K562 (cell line): ENCODE measurements at regions not wholly inside any gene's neighbourhood (a gene's known extent, or its start where the extent isn't known, plus 50 kb on each side); places are given as distances from the start of the nearest gene placed in this dataset.

Experiments
- ARNT ChIP-seq, 2 experiments: fragments of 450-650 bp; IDR thresholded peaks; 2 replicates each; pipeline ENCODE4 v1.6.1; 2016; ENCODE audit warnings: mild to moderate bottlenecking in 1 of 2
- DDX20 ChIP-seq: fragments of 450-650 bp; IDR thresholded peaks from 2 replicates; pipeline ENCODE4 v1.6.1; 2016; ENCODE audit warnings: missing genetic modification characterization, low read depth, mild to moderate bottlenecking, missing compliant biosample characterization, moderate library complexity
- ELK3 ChIP-seq: fragments of 450-650 bp; formaldehyde crosslinking; IDR thresholded peaks from 2 replicates; pipeline ENCODE4 v1.4.0; 2020; ENCODE audit warnings: mild to moderate bottlenecking
- GTF3C2 ChIP-seq: IDR thresholded peaks from 3 replicates; pipeline ENCODE4 v1.6.1; 2011; ENCODE audit warnings: borderline replicate concordance, mild to moderate bottlenecking, moderate library complexity; ENCODE audit not compliant: insufficient read length; ENCODE audit errors: extremely low read depth
- NUFIP1 ChIP-seq: fragments of 450-650 bp; IDR thresholded peaks from 2 replicates; pipeline ENCODE4 v1.6.1; 2018; ENCODE audit not compliant: partially characterized antibody
- PHB2 ChIP-seq: fragments of 450-650 bp; IDR thresholded peaks from 2 replicates; pipeline ENCODE4 v1.6.1; 2017; ENCODE audit warnings: low read depth
- RAD21 ChIP-seq, 2 experiments: fragments of 250-450 bp in 1 of 2; fragments of 450-650 bp in 1 of 2; sonication (Bioruptor Pico) in 1 of 2; formaldehyde crosslinking in 1 of 2; IDR thresholded peaks in 1 of 2; conservative IDR thresholded peaks in 1 of 2; 2 replicates each; pipeline versions ENCODE4 v1.4.0 to v1.8.0; 2020 to 2022; ENCODE audit warnings: mild to moderate bottlenecking in 2 of 2, moderate library complexity in 1 of 2
- RHOXF2B ChIP-seq: fragments of 250-450 bp; sonication (Bioruptor Pico); conservative IDR thresholded peaks from 2 replicates; pipeline ENCODE4 v1.5.1; 2021
- SMAD3 ChIP-seq: fragments of 450-650 bp; formaldehyde crosslinking; conservative IDR thresholded peaks from 2 replicates; pipeline ENCODE4 v1.4.0; 2020; ENCODE audit warnings: mild to moderate bottlenecking
- ZNF3 ChIP-seq: fragments of 250-450 bp; sonication (Bioruptor Pico); IDR thresholded peaks from 2 replicates; pipeline ENCODE4 v1.5.0; 2021; ENCODE audit warnings: mild to moderate bottlenecking, moderate library complexity
- TF ChIP-seq, protein P1 (sequence below), 3 experiments: IDR thresholded peaks in 2 of 3; conservative IDR thresholded peaks in 1 of 3; 2 replicates each; pipeline ENCODE4 v1.5.1; 2011 to 2012; ENCODE audit warnings: low read length in 3 of 3, mild to moderate bottlenecking in 3 of 3, control low read depth in 2 of 3, improper control_type of control experiment in 1 of 3, inconsistent platforms in 1 of 3, low read depth in 1 of 3, mixed read lengths in 1 of 3, moderate library complexity in 1 of 3; ENCODE audit not compliant: insufficient read depth in 2 of 3
- TF ChIP-seq, protein P2 (sequence below), 3 experiments: fragments of 200-800 bp in 1 of 3; fragments of 250-450 bp in 1 of 3; fragments of 450-650 bp in 1 of 3; sonication (Bioruptor Pico) in 1 of 3; sonication (Bioruptor generic) in 1 of 3; formaldehyde crosslinking in 1 of 3; IDR thresholded peaks; 2 replicates each; pipeline versions ENCODE4 v1.6.1 to v1.8.0; 2016 to 2022; ENCODE audit warnings: mild to moderate bottlenecking in 2 of 3, missing genetic modification characterization in 2 of 3, missing compliant biosample characterization in 1 of 3, moderate library complexity in 1 of 3
- TF ChIP-seq, protein P3 (sequence below): fragments of 250-450 bp; sonication (Bioruptor Pico); IDR thresholded peaks from 2 replicates; pipeline ENCODE4 v1.8.0; 2022; ENCODE audit warnings: moderate library complexity, mild to moderate bottlenecking, inconsistent platforms

DNA sequence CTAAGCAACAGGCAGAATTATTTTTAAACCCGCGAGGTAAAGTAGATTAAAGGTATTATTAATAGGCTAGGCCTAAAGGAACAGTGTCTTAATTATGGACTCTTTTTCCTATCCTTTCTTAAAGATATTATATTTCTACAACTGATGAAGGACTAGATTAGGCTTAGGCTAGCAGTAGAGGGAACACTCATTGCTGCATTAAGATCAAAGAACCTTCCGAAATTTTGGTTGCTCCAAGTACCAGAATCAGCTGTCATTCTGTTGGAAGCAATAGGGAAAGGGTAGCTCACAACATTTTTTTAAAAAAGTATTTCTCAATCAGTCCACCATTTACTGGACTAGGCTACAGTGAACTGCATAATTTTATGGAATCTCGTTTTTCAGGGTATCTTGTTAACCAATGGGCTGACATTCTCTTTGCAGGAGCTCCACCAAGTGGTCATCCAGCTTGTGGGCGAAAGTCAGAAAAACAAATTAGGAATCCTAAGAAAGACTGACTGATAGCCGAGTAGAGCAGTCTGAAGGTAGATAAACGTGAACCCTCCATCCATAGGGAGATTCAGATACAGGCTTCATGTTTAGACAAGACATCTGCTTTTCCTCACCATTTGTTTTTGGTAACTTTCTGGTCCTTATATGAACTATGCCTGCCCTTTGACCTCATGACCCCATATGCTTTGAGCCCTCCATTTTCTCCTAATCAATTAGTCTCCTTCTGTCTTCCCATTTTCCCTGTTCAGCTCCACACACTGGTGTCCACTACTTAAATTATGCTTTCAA lies 103.6 kb upstream of the CHD1 start (continued):
- TF ChIP-seq ELK3 (CRISPR knock-in tag) (no peak), RAD21 (CRISPR knock-in tag; conservative IDR thresholded peaks at IDR 0.05 in 1 of 2, IDR thresholded peaks at IDR 0.05 in 1 of 2) (peak; percentile 97), SMAD3 (no peak), ZNF3 (CRISPR knock-in tag) (no peak), ARNT (IDR thresholded peaks at IDR 0.05) (0 out of 4 replicates have a peak, but pooled peaks of 1 of the 2 experiments have one; percentile 42), DDX20 (tag) (no peak), GTF3C2 (no peak), PHB2 (no peak), RHOXF2B (CRISPR knock-in tag) (no peak), NUFIP1 (no peak)
- TF ChIP-seq, protein P1, sequence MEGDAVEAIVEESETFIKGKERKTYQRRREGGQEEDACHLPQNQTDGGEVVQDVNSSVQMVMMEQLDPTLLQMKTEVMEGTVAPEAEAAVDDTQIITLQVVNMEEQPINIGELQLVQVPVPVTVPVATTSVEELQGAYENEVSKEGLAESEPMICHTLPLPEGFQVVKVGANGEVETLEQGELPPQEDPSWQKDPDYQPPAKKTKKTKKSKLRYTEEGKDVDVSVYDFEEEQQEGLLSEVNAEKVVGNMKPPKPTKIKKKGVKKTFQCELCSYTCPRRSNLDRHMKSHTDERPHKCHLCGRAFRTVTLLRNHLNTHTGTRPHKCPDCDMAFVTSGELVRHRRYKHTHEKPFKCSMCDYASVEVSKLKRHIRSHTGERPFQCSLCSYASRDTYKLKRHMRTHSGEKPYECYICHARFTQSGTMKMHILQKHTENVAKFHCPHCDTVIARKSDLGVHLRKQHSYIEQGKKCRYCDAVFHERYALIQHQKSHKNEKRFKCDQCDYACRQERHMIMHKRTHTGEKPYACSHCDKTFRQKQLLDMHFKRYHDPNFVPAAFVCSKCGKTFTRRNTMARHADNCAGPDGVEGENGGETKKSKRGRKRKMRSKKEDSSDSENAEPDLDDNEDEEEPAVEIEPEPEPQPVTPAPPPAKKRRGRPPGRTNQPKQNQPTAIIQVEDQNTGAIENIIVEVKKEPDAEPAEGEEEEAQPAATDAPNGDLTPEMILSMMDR (IDR thresholded peaks at IDR 0.05 in 2 of 3, conservative IDR thresholded peaks at IDR 0.05 in 1 of 3; ENCODE audit: insufficient read depth in 2 of 3, low read depth in 1 of 3, low read length in 3 of 3) = peak; percentile 78 to 89 (median 84)
- TF ChIP-seq, protein P2, sequence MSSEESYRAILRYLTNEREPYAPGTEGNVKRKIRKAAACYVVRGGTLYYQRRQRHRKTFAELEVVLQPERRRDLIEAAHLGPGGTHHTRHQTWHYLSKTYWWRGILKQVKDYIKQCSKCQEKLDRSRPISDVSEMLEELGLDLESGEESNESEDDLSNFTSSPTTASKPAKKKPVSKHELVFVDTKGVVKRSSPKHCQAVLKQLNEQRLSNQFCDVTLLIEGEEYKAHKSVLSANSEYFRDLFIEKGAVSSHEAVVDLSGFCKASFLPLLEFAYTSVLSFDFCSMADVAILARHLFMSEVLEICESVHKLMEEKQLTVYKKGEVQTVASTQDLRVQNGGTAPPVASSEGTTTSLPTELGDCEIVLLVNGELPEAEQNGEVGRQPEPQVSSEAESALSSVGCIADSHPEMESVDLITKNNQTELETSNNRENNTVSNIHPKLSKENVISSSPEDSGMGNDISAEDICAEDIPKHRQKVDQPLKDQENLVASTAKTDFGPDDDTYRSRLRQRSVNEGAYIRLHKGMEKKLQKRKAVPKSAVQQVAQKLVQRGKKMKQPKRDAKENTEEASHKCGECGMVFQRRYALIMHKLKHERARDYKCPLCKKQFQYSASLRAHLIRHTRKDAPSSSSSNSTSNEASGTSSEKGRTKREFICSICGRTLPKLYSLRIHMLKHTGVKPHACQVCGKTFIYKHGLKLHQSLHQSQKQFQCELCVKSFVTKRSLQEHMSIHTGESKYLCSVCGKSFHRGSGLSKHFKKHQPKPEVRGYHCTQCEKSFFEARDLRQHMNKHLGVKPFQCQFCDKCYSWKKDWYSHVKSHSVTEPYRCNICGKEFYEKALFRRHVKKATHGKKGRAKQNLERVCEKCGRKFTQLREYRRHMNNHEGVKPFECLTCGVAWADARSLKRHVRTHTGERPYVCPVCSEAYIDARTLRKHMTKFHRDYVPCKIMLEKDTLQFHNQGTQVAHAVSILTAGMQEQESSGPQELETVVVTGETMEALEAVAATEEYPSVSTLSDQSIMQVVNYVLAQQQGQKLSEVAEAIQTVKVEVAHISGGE (CRISPR knock-in tag; IDR thresholded peaks at IDR 0.05) = 0 out of 6 replicates have a peak, but pooled peaks of 1 of the 3 experiments have one; percentile 23
- TF ChIP-seq, protein P3, sequence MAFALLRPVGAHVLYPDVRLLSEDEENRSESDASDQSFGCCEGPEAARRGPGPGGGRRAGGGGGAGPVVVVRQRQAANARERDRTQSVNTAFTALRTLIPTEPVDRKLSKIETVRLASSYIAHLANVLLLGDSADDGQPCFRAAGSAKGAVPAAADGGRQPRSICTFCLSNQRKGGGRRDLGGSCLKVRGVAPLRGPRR (CRISPR knock-in tag) = no peak
